Activated B cell treated with CpG ODN at 0.5 μM for 24 hours (primary cell): ENCODE measurements at regions not wholly inside any gene's neighbourhood (a gene's known extent, or its start where the extent isn't known, plus 50 kb on each side); places are given as distances from the start of the nearest gene placed in this dataset.
"Not testable (repeated sequence)": the region's sequence is repeated elsewhere in the genome, so short reads cannot be mapped to it uniquely, and the experiment has no call there.

ENCODE experiments used
- ATAC-seq: fragments of 200-7000 bp; cut with Tn5 transposase; one replicate; pipeline ENCODE4 v1.10.0; 2021; ENCODE audit warnings: low read depth, mild to moderate bottlenecking, moderate library complexity
- CTCF ChIA-PET: fragments of 350-600 bp; sonication (Branson Sonifier 250); formaldehyde crosslinking; loops from one replicate; lab custom pipeline; 2021; ENCODE audit warnings: antibody characterized with exemption; lab: Charles Lee
- POLR2A ChIA-PET: fragments of 350-600 bp; sonication (Branson Sonifier 250); formaldehyde crosslinking; loops from one replicate; lab custom pipeline; 2021; ENCODE audit warnings: antibody characterized with exemption; lab: Charles Lee
- DNase-seq: peaks from one replicate; pipeline ENCODE4 v3.0.0; 2022
- H3K27ac Mint-ChIP-seq: one replicate; pipeline ENCODE4 v1.8.0; 2020; ENCODE audit warnings: mixed read lengths
- H3K27me3 Mint-ChIP-seq: one replicate; pipeline ENCODE4 v1.8.0; 2021; ENCODE audit warnings: mixed read lengths
- H3K36me3 Mint-ChIP-seq: one replicate; pipeline ENCODE4 v1.8.0; 2021; ENCODE audit warnings: low read depth, mixed read lengths
- H3K4me1 Mint-ChIP-seq: one replicate; pipeline ENCODE4 v1.8.0; 2021; ENCODE audit warnings: mixed read lengths
- H3K4me3 Mint-ChIP-seq: one replicate; pipeline ENCODE4 v1.8.0; 2020; ENCODE audit warnings: mild to moderate bottlenecking, mixed read lengths
- H3K9me3 Mint-ChIP-seq: one replicate; pipeline ENCODE4 v1.8.0; 2020; ENCODE audit warnings: mixed read lengths
- CTCF ChIP-seq: fragments of 200-600 bp; IDR thresholded peaks from one replicate; pipeline ENCODE4 v1.8.0; 2022; ENCODE audit warnings: antibody characterized with exemption, mild to moderate bottlenecking
- intact Hi-C: fragments of 100-400 bp; cut with micrococcal nuclease; formaldehyde crosslinking; loops from one replicate; pipeline ENCODE4 v1.15.1; 2024

- TF ChIP-seq CTCF = no peak
- Mint-ChIP-seq H3K4me1 (no peaks in the 10 kb centered on the region), H3K9me3 (no peaks in the 10 kb centered on the region), H3K27ac (no peak overlapping the region), H3K36me3 (no peaks in the 10 kb centered on the region), H3K27me3 (no peaks in the 10 kb centered on the region), H3K4me3 (no peak overlapping the region)
- intact Hi-C loops = no loop called here
- POLR2A ChIA-PET = no interaction called here
- ATAC-seq (no peak), DNase-seq (no peak)
- CTCF ChIA-PET = no interaction called here
Measured at GRCh38 chrX:137930533-137930932, 364.6 kb downstream of the ZIC3 start.

- CTCF ChIA-PET, intact Hi-C loops, H3K9me3 Mint-ChIP-seq, H3K4me1 Mint-ChIP-seq, ATAC-seq, H3K4me3 Mint-ChIP-seq, POLR2A ChIA-PET, H3K27me3 Mint-ChIP-seq, H3K27ac Mint-ChIP-seq, H3K36me3 Mint-ChIP-seq, DNase-seq: not testable (repeated sequence)
Measured at GRCh38 chrX:137934214-137934613, 368.3 kb downstream of the ZIC3 start.

GRCh38 chrX:137934887-137935286 is 369.0 kb downstream of the ZIC3 start:
- CTCF ChIA-PET, H3K9me3 Mint-ChIP-seq, H3K27me3 Mint-ChIP-seq, H3K36me3 Mint-ChIP-seq, H3K4me3 Mint-ChIP-seq, H3K27ac Mint-ChIP-seq, POLR2A ChIA-PET, DNase-seq, H3K4me1 Mint-ChIP-seq, ATAC-seq, intact Hi-C loops: not testable (repeated sequence)

GRCh38 chrX:137945470-137945869 is 379.5 kb downstream of the ZIC3 start:
- no peak for ATAC-seq
- CTCF ChIA-PET = no interaction called here
- POLR2A ChIA-PET = no interaction called here
- Mint-ChIP-seq H3K27me3 (no peaks in the 10 kb centered on the region), H3K4me3 (no peak overlapping the region), H3K27ac (no peak overlapping the region), H3K36me3 (no peaks in the 10 kb centered on the region), H3K9me3 (peaks cover 2% of the 10 kb centered on the region), H3K4me1 (no peaks in the 10 kb centered on the region)
- no peak for TF ChIP-seq CTCF
- no peak for DNase-seq
- intact Hi-C loops = no loop called here

DNA sequence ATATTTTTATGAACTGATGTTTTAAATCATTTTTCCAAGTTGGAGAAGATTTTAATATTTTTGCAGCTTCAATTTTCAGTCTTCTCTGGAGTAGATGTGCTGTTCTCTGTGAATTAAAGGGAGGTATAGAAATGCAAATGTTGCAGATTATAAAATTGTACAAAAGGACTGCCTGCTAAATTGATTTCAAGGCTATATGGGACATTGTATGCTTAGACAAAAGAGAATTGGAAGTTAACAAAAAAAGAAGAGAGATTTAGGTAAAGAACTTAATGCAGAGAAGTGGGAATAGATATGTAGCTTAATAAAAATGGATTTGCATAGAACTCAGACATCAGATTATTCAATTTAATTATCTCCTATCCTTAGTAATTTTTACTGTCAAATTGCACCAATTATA is 403.3 kb downstream of the ZIC3 start:
- Mint-ChIP-seq H3K36me3 (no peaks in the 10 kb centered on the region), H3K9me3 (no peaks in the 10 kb centered on the region), H3K4me1 (no peaks in the 10 kb centered on the region), H3K4me3 (no peak overlapping the region), H3K27ac (no peak overlapping the region), H3K27me3 (no peaks in the 10 kb centered on the region)
- no peak for TF ChIP-seq CTCF
- ChIA-PET CTCF (no interaction called here), POLR2A (no interaction called here)
- intact Hi-C loops = no loop called here
- ATAC-seq (no peak), DNase-seq (no peak)

- POLR2A ChIA-PET = no interaction called here
- intact Hi-C loops = no loop called here
- ATAC-seq = no peak
- no peak for DNase-seq
- Mint-ChIP-seq H3K4me3 (no peak overlapping the region), H3K4me1 (no peaks in the 10 kb centered on the region), H3K9me3 (no peaks in the 10 kb centered on the region), H3K27me3 (no peaks in the 10 kb centered on the region), H3K27ac (no peak overlapping the region), H3K36me3 (no peaks in the 10 kb centered on the region)
- CTCF ChIA-PET = no interaction called here
- no peak for TF ChIP-seq CTCF
Measured at GRCh38 chrX:137982472-137983172, 416.7 kb downstream of the ZIC3 start.
